ENCODE measurements at regions not wholly inside any gene's neighbourhood (a gene's known extent, or its start where the extent isn't known, plus 50 kb on each side); places are given as distances from the start of the nearest gene placed in this dataset.

DNA sequence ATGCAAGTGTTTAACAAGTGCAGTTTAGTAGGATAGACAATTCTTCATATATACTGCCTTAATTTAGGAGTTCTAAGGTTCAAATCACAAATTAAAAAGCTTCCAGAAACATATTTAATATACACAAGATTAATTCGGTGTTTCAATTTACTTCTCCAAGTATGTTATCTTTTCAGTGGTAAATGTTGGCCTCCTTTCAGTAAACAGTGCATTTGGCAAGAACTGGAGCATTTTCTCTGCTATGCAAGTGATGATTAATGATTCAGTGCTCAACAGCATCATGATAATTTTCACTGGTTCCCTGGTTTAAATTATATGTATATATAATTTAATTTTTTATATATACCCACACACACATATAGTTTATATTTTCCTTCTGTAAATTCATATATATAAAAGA lies 541.7 kb downstream of the EFNA5 start:
- DNase-seq, result no peak

DNA sequence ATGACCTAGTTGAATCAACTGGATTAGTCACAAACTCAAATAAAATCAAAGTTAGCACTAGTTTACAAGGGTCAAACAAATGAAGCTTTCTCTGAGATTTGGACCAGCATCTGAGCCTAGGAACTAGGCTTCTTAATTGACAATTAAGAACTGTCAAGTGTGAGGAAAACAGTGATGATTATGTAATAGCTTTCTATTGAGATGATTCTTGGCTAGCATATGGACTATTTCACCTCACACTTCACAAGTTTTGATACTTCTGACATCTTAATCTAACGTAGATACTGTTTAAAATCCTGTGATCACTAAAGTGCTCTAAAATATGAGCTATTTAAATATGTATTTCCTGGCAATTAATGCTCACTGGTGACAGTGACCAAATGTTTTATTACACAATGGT lies 542.9 kb downstream of the EFNA5 start:
- no peak for DNase-seq

DNA sequence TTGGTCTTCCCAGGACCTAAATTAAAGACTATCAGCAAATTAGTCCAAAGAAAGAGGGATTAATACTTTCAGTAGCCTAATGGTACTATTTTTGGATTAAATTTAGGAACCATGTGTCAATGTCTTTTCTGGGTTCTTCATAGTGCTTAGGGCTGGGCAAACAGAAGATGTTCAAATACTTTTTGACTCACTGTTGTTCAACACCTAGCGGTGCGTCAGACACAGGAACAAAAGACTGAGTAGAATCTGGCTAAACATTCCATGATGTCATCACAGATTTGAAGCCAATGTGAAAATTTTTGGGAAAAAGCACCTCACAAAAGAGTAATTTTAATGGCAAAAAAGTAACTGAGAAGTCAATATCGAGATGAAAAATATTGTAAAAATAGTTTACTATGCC lies 544.4 kb downstream of the EFNA5 start:
- no peak for DNase-seq

DNA sequence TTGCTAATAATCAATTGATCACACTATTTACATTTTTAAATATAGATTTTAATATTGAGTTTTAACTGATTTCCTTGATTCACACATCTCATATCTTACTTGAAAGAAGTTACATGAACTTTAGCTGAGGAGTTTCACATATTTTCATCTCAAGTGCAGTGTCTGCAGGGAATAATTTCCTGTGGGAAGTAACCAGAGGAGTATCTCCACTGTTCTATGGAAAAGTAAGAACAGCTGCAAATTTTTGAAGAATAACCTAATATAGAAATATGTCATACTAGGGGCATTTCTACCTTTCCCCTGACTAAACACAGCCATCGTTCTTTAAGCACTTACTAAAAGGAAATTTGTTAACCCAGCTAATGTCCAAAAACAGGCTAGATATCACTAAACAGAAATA lies 546.4 kb downstream of the EFNA5 start:
- no peak for DNase-seq

DNA sequence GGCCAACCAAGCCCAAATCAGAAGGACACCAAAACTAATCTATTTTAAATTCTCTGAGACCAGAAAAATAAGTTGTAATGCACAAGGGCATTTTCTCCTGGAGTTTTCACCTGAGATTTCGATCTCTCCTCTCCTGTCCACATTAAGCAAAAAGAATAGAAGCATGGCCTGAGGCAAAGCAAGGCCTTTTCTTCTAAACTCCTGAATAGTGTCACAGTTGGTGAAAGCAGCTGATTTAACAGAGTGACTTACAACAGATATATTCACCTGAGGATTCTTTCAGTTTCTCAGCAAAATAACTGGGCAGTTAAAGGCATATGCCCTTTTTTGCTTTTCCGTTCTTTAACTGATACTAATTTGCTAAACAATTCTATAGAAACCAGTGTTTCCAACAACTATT lies 547.7 kb downstream of the EFNA5 start:
- DNase-seq, result no peak

DNA sequence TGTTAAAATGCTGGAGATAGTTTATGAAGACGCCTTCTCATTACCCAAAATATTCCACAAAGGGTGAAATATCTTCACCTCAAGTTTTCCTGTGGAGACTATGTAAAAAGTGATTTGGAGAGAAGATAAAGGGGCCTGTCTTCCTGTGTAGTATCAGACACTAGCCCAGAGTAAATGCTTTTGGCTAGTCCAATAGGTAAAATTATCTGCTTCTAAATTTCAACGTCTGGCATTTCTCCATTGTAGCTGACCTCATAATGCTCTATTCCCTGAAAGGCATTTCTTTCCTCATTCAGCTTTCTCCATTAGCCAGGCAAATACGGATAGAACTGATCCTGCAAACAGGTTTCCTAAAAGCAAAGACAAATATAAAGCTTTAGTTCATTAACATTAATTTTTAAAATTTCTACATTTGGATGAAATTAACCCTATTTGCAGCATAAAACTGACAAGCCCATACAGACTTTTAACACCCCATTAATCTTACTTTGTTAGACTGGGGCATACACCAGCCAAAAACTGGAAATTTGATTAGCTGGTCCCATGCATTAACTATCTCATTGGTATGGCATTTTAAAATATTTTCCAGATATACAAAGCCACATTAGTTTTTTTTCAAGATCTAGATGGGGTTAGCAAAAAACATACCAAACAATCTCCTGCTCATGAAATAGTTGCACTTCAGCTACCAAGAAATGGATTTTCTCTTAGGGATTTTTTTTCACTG lies 548.8 kb downstream of the EFNA5 start:
- no peak for DNase-seq

DNA sequence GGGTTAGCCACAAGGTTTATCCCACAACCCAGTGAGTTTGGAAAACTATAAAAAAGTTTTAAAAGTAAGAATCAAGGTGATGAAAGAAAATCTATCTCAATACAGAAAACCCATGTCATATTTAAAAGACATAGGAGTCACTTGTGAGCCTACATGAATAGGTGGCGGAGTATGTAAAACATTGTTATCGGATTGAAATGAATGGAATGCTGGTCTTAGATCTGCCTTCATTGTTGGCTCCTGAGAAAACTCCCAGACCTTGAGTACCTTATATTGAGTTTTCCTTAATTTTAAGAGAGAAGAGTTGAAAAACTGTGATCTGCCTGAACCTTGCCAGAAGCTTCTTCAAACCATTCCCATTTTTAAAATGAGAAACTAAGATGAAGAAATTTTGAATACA lies 551.1 kb downstream of the EFNA5 start:
- no peak for DNase-seq

DNA sequence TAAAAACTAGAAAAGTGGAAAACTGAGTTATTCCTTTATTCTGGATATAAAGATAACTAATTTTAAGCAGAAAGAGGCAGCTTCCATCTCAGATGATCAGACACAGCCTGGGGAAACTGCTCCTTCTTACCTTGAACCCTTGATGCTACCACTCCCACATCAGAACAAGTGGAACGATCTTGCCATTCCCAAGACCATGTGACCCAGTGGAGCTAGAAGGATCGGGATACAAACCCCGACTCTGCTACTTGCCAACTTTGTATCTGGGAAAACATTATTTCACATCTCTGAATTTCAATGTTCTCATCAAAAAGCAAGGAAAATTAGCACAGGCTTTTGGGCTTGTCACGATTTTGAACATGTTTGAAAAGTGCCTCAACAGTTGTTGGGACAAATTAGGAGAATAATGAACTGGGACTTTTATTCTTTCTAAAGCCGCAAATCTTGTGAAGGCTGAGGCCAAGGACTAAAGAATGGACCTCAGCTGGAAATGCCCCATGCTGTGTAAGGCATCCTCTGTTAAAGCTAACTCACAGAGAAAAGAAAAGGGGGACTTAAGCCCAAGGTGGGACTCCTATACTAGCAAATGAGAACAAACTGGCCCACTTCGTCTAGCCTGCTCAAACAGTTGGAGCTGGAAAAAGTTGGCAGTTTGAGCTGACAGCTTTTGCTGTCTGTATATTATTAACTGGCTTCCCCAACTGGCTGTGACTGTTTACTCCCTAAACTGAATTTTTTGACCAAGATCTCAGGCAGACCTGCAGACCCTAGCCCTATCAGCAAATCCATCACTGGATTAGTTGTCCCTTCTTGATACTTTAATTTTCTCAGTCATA lies 552.3 kb downstream of the EFNA5 start:
- no peak for DNase-seq

DNA sequence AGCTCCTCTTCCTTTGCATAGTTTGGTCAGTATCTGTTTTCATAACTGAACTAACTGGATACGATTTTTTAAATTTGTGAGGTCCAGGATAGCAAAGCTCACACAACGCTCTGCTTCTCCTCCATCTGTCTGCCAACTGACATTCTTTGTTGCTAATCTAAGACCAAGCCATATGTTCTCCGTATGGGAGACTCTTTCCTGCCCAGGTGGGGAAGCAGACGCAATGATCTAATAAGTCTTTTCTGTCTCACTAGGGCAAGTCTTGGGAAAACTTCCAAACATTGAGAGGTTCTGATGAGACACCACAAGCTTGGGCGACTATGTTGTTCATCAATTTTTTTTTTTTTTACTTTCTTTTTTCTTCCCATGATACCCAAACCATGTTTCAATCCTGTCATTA lies 558.5 kb downstream of the EFNA5 start:
- DNase-seq, result no peak

DNA sequence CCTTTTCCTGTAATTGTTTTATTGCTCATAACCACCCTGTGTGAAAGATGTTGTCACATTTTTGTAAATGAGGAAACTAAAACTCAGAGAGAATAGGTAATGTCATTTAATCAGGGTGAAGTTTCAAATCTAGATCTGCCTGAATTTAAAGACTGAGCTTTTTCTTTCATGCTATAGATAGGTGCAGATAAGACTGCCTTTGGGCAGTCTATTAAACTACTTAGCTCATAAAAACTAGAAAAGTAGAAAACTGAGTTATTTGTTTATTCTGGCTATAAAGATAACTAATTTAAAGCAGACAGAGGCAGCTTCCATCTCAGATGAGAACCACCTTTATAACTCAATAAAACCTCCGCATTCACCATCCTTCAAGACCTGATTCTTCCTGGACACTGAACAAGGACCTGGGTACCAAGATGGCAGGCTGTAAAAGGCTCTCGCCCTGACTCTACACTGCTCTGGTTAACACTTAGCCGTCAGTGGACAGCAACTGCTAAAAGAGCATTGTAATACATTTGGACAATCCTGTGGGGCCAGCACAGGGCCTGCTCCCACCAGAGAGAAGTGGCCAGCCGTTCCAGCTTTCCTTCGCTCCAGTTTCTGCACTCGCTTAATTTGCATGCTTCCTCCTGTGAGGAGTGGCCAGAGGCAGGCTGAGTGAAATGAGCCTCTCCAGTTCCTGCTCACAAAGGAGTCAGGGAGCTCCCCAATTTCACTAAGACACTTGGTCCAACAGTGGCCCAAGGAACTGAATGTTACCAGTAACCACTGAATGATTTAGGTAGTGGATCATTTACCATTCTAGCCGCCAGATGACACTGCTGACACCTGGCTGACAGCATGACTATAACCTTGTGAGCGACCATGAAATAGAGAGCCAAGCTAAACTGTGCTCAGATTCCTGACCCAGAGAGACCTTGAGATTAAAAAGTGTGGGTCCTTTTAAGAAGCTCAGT lies 566.4 kb downstream of the EFNA5 start:
- DNase-seq, result no peak

DNA sequence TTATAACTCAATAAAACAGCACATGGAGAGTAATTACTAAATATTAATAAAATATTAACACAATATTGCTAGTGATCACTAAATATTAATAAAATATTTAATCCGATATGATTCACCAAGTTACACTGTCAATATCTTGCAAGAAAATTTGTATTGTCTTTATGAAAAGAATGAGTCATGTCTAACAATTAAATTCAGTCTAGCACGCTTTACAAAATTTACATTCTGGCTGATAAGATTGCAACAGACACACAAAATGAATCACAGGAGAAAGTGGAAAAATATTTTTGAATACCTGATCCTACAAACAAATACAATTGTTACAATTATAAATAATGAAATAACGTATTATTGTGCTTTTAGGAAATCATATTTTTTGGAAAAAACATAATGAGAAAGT lies 567.2 kb downstream of the EFNA5 start:
- no peak for DNase-seq

DNA sequence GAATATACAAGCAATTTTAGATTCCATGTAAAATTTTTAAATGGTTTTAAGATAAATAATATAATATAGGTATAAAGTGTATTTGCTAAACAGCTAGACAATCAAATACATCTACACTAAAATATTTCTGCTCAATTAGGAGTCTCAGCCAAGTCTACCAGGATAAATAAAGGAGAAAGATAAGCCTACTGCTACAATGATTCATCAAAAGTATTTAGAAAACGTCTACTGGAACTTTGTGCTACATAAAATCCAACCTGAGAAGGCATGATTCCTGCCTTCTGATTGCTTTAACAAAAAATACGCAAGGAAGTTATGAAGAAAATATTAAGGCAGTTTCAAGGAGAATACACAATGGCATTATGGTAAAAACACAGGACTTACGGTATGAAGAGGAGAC lies 570.6 kb downstream of the EFNA5 start:
- DNase-seq, result no peak

DNA sequence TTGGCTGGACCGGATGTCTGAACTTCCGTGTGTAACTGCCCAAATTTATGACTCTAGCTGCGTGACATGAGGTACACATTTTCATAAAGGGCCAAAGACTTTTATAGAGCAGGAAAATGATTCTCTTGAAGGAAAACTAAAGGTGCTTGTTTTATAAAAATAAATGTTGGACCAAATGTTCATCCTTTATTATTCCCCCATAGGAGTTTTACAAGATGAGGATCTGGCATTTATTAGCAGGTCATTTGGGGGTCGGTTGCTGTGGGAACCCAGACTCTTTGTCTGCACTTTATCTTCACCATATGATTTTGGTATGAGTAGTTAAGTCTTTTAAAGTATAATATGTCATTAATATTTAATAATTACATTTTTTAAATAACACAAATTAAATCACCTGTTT lies 571.2 kb downstream of the EFNA5 start:
- no peak for DNase-seq

DNA sequence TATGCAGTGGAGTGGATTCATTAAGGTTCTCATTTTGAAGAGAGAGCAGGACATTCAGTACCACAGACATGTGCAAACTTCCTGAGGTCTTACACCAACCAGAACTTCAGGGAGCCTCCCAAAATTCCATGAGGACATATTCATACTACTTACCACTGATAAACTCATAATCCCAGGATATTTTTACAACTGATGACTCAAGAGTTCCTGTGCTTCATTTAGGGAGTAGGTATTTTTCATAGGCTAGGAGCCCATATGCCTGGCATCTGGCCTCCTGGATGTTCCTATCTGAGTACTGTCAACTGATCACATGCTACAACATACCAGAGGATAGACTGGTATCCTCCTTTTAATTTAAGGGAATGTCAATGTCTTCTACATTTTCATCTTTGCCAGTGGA lies 578.0 kb downstream of the EFNA5 start:
- DNase-seq, result no peak

DNA sequence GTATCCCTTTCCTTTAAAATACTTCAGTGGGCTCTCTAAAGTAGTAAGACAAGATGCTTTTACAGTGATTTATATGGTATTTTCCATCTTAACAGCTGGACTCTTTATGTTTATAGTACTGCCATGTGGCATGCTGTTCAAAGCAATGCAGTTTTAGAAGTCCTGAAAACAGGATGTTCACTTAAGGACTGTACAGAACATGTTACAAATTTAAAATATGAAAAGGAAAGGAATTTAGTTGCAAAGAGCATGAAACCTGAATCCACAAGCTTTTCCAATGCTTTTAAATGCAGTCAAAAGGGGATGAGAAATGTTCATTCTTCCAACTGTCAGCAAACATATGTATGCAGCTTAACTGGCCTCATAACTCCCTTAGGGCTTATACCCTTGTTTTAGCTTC lies 580.2 kb downstream of the EFNA5 start:
- DNase-seq, result no peak

DNA sequence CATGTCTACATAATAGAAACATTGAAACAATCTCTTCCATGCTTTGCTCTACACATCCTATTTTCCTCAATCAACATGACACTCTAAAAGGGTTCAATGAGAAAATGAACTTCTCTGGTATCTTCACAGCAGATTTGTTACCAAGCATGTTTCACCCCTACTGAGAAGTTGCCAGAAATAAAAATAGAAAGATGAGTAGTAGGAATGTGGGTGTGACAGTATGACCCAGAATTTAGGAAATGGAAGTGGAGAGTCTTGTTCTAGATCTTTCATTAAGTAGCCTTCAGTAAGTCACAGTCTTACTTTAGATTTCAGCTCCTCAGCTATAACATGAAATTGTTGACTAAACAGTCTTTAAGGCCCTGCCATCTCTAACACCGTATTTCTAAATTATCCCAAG lies 581.8 kb downstream of the EFNA5 start:
- DNase-seq, result no peak

DNA sequence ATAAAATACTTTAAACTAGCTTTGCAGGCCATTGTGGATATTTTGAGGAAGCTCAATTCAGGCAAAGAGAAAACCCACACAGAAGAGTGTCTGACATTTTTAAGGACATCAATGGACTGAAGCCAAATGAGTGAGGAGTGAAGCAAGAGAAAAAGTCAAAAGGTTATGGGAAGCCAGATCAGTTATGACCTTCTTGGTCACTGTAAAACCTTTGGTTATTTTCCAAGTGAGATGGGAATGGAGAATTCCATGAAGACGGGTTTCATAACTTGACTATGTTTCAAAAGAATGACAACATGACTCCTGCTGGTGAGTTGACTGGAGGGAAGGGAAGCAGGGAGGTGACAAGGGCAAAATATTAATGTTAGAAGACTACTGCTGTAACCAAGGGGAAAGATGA lies 585.2 kb downstream of the EFNA5 start:
- no peak for DNase-seq

DNA sequence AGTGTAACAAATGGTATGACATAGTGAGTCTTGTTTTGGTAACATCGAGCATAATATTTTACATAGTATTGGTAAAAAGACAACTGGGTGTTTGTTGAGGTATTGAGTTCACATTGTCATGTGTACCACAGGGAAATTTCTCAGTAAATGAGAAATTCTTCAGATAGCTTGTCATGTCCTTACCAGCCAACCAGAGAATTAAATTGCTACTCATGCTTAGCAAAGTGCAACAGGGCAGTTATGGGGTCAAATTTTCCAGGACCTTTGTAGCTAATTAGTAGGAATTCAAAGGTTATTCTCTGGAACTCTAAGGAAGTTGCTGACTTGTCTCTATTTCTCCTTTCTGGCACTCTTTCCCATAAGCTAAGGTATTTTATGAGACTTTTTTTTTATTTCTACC lies 595.7 kb downstream of the EFNA5 start:
- DNase-seq, result no peak

DNA sequence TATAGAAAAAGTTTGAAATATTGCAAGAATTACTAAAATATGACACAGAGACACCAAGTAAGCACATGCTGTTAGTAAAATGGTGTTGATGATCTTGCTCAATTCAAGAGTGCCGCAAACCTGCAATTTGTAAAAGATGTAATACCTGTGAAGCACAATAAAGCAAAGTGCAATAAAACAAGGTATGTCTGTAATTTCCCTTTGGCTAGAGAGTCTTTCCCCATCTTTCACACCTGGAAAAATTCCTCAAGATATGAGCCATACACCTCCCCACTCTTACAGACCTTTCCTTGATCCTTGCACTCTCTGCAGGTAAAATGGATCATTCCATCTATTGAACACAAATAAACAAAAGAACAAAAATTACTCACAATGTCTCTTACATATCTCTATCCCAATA lies 597.8 kb downstream of the EFNA5 start:
- no peak for DNase-seq

DNA sequence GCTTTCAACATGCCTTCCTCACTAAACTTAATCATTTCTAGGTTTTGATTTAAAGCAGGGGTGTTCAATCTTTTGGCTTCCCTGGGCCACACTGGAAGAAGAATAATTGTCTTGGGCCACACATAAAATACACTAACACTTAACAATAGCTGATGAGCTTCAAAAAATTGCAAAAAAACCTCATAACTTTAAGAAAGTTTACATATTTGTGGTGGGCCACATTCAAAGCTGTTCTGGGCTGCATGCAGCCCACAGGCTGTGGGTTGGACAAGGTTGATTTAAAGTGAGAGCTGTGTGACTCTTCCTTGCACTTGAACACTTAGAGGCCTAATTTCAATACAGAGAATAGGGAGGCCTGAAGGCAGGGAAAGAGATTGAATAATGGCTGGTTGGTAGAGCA lies 598.3 kb downstream of the EFNA5 start:
- DNase-seq, result no peak

DNA sequence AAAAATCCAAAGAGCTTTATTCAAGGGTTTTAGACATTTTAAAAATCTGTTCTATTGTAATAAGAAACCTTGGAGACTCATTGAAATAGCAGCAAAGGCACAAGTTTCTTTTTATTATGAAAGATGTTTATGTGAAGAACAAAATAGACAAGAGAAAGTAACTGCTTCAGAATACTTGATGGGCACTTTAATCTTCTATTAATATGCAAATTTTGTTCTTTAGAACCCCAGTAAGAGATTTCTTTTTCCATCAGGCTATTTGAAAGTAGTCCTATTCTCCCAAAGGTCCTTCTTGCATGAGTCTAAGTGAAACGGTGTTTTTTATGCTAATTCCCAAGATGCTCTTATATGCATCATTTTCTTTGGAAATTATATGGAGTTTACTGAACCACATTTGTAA lies 602.0 kb downstream of the EFNA5 start:
- no peak for DNase-seq

DNA sequence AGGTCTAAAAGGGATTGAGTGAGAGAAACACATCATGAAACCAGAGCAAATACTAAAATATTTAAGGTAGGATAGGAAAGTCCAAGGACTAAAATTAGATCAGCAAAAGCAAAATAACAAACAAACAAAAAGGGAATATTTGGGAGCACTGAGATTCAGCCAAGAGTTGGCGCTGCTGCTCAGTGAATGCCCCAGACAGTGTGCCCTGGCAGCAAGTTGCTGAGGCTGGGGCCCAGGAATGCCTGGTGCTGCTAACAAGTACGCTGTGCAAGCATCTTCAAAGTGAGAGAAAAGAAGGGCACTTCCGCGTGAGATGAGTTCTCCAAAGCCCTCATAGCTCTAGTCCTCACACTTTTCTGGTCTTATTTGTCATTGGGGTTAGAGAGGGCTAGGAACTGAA lies 603.3 kb downstream of the EFNA5 start:
- no peak for DNase-seq

DNA sequence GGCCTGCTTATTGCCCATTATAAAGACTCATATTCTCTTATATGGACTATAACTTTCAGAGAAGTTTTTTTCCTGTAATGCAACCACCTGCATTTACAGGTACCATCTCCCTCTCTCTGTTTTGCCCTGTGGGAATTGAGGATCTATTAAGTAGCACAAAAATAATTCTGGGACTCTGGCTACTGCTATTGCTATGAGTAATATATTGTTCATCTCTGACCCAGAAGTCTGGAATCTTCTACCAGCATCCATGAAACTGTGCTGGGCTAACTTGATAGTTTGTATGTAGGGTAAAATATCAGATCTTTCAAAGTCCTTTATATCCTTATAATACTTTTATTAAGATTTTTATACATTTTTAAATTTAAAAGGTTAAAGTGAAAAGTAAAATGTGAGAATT lies 607.2 kb downstream of the EFNA5 start:
- no peak for DNase-seq

DNA sequence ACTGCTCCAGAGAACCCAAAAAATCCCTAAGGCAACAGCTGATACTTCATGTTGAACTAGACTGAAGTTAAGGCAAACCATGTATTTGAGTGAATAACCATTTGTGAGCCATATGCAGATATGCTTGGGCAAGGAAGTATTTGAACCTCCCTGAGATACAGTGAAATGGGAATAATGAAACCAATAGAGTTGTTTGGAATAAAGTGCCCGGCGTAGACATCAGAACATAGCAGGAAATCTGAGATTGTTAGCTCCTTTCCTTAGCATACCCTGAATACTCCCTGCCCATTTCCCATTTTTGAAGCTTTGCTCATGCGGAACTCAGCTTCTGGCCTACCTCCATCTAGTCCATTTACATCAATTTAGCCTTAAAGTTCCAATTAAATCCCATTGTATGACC lies 611.9 kb downstream of the EFNA5 start:
- DNase-seq, result no peak

Data from hematopoietic multipotent progenitor cell treated with erythropoietin and hydrocortisone succinate and interleukin-3 and kit ligand, for 4 days (in vitro differentiated cells).